ENCODE measurements at regions not wholly inside any gene's neighbourhood (a gene's known extent, or its start where the extent isn't known, plus 50 kb on each side); places are given as distances from the start of the nearest gene placed in this dataset.

GRCh38 chr18:78634061-78634696 is 345.4 kb upstream of the SALL3 start:
- TF ChIP-seq, protein P1, sequence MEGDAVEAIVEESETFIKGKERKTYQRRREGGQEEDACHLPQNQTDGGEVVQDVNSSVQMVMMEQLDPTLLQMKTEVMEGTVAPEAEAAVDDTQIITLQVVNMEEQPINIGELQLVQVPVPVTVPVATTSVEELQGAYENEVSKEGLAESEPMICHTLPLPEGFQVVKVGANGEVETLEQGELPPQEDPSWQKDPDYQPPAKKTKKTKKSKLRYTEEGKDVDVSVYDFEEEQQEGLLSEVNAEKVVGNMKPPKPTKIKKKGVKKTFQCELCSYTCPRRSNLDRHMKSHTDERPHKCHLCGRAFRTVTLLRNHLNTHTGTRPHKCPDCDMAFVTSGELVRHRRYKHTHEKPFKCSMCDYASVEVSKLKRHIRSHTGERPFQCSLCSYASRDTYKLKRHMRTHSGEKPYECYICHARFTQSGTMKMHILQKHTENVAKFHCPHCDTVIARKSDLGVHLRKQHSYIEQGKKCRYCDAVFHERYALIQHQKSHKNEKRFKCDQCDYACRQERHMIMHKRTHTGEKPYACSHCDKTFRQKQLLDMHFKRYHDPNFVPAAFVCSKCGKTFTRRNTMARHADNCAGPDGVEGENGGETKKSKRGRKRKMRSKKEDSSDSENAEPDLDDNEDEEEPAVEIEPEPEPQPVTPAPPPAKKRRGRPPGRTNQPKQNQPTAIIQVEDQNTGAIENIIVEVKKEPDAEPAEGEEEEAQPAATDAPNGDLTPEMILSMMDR (IDR thresholded peaks at IDR 0.05): no peak
- ATAC-seq (ENCODE audit: low FRiP score) (no peak), DNase-seq (ENCODE audit: low spot score) (no peak)

GRCh38 chr18:78635093-78635800 is 344.4 kb upstream of the SALL3 start:
- DNase-seq (ENCODE audit: low spot score) (no peak), ATAC-seq (ENCODE audit: low FRiP score) (no peak)
- TF ChIP-seq, protein P1 (IDR thresholded peaks at IDR 0.05): no peak

DNA sequence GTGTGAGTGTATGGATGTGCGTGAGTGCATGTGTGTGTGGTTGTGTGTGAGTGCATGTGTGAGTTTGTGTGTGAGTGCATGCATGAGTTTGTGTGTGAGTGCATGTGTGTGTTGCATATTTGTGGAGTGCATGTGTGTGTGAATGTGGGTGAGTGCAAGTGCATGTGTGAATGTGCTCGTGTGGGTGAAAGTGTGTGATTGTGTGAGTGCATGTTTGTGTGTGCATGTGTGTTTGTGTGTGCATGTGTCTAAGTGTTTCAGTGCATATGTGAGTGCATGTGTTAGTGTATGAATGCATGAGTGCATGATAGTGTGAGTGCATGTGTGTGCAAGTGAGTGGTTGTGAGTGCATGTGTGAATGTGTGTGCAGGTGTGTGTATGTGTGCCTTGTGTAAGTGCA is 343.4 kb upstream of the SALL3 start:
- no peak for ATAC-seq (ENCODE audit: low FRiP score)
- DNase-seq (ENCODE audit: low spot score): no peak
- TF ChIP-seq, protein P1 (IDR thresholded peaks at IDR 0.05): no peak

- TF ChIP-seq, protein P1 (IDR thresholded peaks at IDR 0.05): no peak
- ATAC-seq (ENCODE audit: low FRiP score) (no peak), DNase-seq (ENCODE audit: low spot score) (no peak)
These were observed 341.9 kb upstream of the SALL3 start for GRCh38 chr18:78637442-78638402.

DNA sequence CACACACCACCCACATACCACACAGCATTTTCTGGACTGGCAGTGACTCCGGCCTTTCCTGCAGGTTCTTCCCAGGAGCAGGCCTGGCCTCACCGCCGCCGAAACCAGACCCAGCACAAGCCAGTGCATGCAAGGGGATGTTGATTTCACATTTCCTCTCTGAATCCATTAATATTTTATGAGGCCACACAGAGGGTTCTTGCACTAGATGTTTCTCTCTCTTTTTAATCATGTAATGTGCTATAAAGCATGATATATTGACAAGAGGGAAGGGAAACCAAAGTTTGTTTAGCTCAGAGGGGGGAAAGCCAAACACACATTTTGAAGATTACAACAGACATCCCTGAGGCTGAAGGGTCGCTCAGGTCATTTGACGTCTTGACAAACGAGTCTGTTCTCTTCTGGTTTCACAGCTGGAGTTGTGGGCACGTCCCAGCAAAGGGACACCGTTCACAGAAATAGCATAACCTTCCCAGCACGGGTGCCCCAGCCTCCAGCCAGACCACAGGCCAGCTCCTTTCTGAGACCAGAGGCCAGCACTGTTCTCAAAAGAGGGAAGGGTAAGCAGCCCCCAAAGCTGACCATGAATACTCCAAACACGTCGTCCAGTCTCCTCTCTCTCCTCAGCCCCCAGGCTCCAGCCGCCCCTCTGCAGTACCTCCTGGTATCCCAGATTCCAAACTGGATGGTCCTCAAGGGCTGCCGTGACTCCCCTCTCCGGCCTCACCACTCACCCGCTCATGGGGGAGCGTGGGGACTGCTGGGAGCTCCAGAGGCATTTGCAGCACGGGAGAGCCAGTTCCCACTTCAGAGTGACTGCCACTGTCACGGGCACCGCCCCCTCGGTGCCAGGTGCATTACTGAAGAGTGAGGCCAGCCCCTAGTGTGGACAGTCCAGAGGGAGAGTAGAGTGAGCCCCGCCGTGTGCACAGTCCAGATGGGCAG is 340.3 kb upstream of the SALL3 start:
- no peak for ATAC-seq (ENCODE audit: low FRiP score)
- no peak for DNase-seq (ENCODE audit: low spot score)
- TF ChIP-seq, protein P1 (IDR thresholded peaks at IDR 0.05): no peak

All from omental fat pad (tissue), 3 donors.